NCI-H1417 treated with DMSO at 0.1 percent for 48 hours (cell line): ENCODE measurements at regions not wholly inside any gene's neighbourhood (a gene's known extent, or its start where the extent isn't known, plus 50 kb on each side); places are given as distances from the start of the nearest gene placed in this dataset.

Experiments used
- DNase-seq: peaks from one replicate; lab custom pipeline; 2025; lab: John Stamatoyannopoulos, UW

DNA sequence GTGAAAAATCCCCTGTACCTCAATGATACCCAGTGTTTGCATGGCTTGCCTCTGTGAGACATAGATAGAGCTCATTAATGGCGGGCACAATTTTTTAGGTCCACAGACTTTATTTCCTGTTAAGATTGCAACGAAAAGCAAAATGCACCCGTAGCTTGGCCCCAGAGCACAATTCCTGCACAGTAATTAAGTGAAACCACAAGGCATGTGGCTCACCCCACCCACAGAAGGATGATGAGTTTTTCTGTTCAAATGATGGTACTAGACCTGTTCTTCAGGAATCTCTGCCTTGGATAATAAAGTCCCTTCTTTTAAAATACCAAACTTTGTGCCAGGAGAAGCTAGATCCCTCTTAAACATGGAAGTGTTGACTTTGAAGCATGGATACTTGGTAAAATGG, 738.1 kb downstream of the QKI start:
- DNase-seq, result no peak

- DNase-seq, result no peak
Observed at GRCh38 chr6:164151161-164152120, 736.9 kb downstream of the QKI start.

- DNase-seq, result no peak
Observed at GRCh38 chr6:164150232-164150631, 735.7 kb downstream of the QKI start.

DNA sequence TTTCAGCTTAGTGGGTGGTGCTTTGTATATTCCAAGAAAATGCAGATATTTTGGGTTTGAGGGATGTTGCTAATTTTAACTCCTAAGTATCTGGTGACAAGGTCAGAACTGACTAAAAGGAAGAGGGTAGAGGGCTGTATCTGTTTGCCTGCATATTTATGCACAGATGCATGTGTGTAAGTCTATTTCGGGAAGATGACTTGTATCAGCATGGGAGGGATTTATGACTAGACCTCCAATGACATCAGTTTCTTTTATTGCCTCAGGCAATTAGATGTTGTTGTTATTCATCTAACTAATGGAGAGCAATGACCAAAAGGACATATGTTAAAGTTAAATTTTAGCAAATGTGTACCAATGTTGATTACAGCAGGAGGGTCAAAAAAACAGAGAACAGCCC, 734.3 kb downstream of the QKI start:
- no peak for DNase-seq

DNA sequence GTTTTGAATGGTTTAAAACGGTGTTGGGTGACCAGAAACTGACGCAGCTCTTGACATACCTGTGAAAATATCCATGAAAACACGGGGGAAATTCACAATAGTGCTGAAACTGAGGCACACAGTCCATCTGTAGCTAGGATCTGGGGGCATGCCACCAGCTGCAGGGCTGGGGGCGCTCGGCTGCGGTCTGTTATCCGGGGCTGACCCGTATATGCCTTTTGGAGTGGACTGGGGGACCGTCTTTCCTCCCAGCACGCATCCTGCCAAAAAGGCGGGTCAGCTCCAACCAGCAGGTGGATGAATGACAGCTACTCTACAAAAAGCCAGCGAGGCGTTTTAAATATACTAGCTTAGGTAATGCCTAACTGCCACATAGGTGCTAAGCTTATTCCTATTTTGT, 729.8 kb downstream of the QKI start:
- DNase-seq, result no peak

GRCh38 chr6:164142322-164142721, 727.8 kb downstream of the QKI start:
- DNase-seq, result no peak

- DNase-seq, result no peak
Observed at GRCh38 chr6:164135511-164136132, 721.1 kb downstream of the QKI start.

DNA sequence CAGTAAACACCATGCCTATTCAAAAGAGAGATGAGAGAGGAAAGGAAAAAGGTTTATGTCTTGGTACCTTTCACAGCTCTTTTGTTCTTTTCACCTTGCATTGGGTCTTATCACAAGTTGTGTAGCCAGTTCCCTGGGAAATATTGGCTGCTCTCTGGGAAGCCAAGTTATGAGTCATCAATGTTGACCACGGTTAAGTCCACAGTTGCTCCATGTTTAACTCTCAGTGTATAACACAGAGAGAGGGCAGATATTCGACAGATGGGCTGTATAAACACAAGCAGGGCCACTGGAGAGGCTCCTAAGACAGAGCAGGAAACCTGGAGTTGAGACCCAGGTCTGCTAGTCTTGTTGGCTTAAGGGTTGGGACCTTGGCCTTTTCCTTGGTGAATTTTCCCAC, 718.6 kb downstream of the QKI start:
- no peak for DNase-seq

DNA sequence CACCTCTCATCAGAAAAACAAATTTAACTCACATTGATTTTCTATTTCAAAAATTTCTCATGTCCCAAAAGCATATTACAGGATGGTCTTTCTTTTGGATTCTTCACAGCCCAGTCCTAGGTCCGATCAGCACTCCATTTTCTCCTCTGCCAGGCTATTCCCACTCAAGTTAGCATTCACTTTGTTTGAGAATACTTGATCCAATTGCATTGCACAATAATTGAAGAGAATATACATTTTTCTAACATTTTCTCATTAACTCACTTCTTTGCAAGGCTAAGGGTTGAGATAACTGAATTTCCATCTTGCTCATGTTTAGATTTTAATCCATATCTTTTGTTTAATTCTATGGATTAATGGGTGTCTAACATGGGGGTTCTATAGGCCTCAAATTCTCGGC, 716.1 kb downstream of the QKI start:
- no peak for DNase-seq

DNA sequence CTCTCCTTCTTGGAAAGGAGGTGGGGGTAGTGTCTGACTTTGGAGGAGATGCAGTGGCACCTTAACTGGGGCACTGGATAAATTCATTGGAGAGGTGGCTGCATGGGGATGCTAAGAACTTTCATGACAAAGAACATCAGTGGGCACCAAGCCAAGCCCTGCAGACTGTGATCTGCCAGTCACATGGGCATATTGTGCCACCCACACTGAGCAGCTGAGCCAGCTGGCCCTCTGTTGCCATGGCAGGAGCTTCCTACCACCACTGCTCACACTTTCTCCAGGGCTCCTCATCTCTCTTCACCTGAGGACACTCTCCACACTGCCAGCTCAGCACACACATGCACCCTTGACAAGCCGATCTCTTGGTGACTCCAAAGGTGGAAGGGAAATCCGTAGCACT, 715.6 kb downstream of the QKI start:
- peak; percentile 6 for DNase-seq

GRCh38 chr6:164129218-164129617, 714.7 kb downstream of the QKI start:
- no peak for DNase-seq

DNA sequence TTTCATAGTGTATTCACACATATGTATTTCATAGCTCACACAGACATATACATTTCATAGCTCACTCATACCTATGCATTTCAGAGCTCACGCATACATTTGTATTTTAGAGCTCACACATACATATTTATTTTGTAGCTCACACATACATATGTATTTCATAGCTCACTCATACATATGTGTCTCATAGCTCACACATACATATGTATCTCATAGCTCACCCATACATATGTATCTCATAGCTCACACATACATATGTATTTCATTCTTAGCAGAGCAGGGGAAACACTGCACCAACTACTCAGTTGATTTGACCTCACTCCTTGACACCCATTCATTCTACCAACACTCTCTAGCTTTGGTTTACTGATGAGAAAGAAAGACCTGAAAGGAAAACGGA, 713.6 kb downstream of the QKI start:
- DNase-seq, result no peak

- no peak for DNase-seq
Observed at GRCh38 chr6:164124986-164125385, 710.5 kb downstream of the QKI start.

- no peak for DNase-seq
Observed at GRCh38 chr6:164124473-164124872, 710.0 kb downstream of the QKI start.

GRCh38 chr6:164122109-164122508, 707.6 kb downstream of the QKI start:
- no peak for DNase-seq

- DNase-seq, result no peak
Observed at GRCh38 chr6:164121527-164121926, 707.0 kb downstream of the QKI start.

DNA sequence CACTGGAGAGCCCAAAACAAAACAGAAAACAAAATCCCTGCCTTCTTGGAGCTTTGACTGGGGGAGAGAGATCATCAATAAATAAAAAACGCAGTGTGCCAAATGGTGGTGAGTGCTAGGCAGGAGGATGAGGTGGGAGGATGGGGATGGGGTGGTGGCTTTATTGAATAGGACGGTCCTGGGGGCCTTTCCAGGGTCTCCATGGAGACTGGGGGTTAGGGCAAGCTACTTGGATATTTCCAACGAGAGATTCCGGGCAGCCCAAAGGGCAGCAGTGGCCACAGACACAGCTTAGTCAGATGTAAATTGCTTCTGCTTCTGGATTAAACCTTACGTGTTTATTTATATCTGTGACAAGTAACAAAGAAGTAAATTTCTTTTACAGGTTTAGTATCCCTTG, 700.1 kb downstream of the QKI start:
- no peak for DNase-seq

- DNase-seq, result no peak
Observed at GRCh38 chr6:164114051-164114450, 699.5 kb downstream of the QKI start.

DNA sequence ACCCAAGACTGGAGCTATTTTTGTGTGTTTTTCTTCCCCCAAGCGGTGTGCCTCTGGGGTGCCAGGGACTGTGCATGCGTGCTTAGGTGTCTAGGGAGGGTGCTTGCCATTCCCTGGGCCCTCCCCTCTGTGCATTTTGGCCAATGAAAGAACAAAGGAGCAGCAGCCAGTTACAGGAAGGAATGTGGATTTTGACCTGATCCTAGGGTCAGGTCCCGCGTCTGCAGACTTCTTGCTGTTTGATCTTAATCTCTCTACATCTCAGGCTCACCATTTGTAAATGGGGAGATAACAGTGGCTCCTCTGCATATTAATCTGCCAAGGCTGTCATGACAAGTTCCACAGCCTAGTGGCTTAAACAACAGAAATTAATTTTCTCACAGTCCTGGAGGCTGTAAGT, 699.1 kb downstream of the QKI start:
- DNase-seq, result no peak

DNA sequence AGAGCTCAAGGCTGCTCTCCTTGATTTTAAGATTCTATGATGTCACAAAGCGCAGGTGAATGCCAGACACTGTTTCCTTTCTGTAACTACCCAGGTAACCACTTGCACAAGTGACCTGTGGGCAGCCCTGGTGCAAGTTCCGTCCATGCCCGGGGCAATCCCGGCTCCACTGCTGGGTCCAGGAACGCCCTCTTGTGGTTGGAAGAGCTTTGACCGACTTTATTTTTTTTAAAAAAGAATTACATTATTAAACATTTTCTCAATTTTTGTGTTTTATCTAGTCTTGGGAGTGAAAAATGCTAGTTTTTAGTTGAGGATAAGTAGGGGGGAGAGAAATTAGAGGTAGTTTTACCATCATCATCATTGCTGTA, 695.2 kb downstream of the QKI start:
- no peak for DNase-seq

GRCh38 chr6:164108869-164109769, 694.6 kb downstream of the QKI start:
- DNase-seq, result no peak

GRCh38 chr6:164108092-164108491, 693.6 kb downstream of the QKI start:
- no peak for DNase-seq
